ENCODE measurements at regions not wholly inside any gene's neighbourhood (a gene's known extent, or its start where the extent isn't known, plus 50 kb on each side); places are given as distances from the start of the nearest gene placed in this dataset.

- TF ChIP-seq EZH2 (IDR thresholded peaks at IDR 0.05) (no peak), FOXP2 (optimal IDR thresholded peaks at IDR 0.05; ENCODE audit: control extremely low read depth, extremely low read length, insufficient read depth) (no peak), POLR2AphosphoS5 (IDR thresholded peaks at IDR 0.05; ENCODE audit: borderline replicate concordance, low read depth, low read length) (no peak)
Observed at GRCh38 chr4:177841258-177841657, 399.0 kb upstream of the AGA start.
